ENCODE measurements at regions not wholly inside any gene's neighbourhood (a gene's known extent, or its start where the extent isn't known, plus 50 kb on each side); places are given as distances from the start of the nearest gene placed in this dataset.
A peak's percentile ranks its signal among the peaks of the same experiment; 100 is the strongest.

DNA sequence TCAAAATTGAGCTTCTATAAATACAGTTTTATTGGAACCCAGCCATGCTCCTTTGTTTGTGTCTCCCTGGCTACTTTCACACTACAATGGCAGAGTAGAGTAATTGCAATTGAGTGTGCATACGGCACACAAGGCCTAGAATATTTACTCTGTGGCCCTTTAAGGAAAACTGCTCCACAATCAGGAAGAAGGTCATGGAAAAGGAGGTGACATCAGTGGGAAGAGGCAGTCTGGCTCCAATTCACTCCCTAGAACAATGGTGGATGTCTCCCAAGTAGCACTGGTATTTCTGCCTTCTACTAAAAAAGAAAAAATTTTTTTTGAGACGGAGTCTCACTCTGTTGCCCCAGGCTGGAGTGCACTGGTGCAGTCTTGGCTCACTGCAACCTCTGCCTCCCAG is 51.3 kb downstream of the KRTAP19-8 start:
- DNase-seq: no peak

DNA sequence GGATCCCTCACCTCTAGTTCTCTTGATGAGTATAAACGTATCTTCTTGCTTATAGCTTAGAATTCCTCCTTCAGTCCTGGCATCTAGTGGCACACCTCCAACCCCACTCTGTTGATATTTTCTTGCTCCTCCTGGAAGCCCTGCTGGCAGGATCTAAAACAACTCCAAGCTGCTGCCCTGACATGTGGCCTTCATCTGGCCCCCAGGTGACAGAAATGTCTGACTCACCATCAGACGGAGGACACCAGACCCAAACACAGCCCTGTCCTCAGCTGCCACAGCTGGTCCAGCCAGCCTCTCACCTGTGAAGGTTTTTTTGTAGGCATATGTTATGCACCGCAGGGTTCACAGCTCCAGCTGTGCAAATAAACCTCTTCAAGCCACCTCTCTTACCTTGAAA is 53.4 kb downstream of the KRTAP19-8 start:
- no peak for DNase-seq

DNA sequence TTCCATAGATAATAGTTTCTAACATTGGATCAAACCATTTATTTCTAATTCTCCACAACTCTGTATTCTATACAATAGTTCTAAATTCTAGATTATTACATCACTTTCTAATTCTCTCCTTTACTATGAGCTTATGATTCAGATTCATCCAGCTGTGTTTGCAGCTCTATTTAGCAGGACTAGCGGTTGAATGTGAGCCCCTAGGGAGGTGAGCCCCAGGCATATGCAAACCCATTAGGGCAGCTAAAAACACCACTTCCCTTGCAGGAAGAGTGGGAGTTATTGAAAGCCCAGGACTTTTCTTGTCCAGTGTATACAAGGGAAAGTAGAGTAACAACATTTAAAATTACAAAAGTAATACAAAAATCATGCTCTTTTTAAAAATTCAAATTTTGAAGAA is 56.9 kb downstream of the KRTAP19-8 start:
- peak; percentile 28 for DNase-seq

DNA sequence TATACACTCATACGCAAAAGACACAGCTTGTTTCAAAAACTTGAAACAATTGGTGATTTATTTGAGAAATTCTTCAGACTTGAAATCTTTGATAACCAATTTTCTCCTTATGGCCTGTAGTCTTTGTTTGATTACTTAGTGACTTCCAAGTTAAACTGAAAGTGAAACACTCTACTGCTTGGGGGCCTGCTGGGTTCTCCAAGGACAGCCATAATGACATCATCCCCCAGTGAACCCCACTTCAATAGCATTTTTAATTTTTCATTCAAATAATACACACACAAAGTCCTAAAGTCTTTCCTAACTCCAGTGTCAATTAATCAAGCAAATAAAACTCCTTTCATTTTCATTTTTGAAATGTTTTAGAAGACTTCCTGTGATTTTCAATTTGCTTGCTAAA is 59.2 kb downstream of the KRTAP19-8 start:
- DNase-seq: no peak

DNA sequence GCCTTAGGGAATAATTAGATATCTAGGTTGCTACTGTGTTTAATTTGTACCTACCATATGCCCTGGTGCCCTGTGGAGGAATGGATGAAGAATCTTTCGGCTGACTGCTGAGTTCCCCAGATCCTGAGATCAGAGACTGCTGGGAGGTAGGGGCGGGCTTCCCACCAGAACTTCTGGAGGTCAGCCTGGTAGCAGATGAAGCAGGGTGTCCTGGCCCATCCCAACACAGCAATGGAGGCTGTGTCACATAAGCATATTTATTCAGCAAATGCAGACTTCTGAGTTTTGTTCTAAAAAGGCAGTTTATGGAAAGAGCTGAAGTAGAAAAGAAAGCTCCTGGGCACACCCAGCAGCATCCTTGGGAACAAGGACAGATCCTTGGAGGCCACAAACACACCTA is 74.0 kb downstream of the KRTAP19-8 start:
- DNase-seq: no peak

DNA sequence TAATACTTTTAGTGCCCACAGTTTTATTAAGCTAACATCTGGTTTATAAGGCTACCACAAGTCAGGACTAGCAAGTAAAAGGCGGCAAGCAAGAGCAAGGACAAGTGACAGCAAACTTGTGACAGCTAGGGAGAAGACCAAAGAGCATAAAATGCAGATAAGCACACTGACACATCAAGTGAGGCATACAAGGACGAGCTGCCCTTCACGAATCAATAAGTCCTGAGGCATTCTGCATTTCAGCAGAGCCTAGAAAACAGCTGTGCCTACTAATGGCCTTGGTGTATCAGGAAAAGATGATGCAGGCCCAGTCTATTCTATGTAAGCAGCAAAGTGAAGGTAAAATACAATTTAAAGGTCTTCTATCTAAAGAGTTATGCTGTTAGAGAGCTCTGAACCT is 74.8 kb downstream of the KRTAP19-8 start:
- DNase-seq: peak; percentile 53

- no peak for DNase-seq
These were observed 76.3 kb downstream of the KRTAP19-8 start for GRCh38 chr21:30962013-30962412.

GRCh38 chr21:30958741-30959140 is 77.4 kb upstream of the KRTAP11-1 start:
- DNase-seq: no peak

DNA sequence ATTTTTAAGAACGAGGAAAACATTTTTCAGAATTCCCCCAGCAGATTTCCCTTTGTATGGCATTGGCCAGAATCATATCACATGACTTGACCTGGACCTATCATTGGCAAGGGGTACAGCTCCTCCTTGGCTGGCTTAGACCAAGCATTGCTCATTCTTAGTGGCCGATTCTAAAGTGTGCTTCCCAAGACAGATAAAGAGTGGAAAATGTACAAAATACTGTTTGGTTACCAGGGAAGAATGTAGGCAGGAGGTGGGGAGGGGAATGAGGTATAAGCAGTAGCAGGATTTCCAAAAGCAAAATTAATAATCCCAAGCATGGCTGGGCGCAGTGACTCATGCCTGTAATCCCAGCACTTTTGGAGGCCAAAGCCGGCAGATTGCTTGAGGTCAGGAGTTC is 75.6 kb upstream of the KRTAP11-1 start:
- DNase-seq: no peak

DNA sequence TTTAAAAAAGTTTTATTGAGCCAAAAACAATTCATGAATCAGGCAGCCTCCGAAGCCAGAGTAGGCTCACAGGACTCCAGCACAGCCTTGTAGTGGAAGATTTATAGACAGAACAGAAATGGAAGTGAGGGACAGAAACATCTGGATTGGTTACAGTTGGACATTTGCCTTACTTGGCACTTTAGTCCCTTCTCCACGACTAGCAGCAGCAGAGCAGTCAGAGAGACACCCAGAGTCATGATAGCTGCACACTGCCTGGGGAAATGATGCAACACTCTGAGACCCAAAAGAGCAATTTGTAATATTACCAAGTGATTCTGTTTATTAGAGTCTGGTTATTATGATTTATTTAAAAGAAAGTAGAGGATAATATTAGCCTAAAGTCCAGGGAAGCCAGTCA is 72.2 kb upstream of the KRTAP11-1 start:
- no peak for DNase-seq

DNA sequence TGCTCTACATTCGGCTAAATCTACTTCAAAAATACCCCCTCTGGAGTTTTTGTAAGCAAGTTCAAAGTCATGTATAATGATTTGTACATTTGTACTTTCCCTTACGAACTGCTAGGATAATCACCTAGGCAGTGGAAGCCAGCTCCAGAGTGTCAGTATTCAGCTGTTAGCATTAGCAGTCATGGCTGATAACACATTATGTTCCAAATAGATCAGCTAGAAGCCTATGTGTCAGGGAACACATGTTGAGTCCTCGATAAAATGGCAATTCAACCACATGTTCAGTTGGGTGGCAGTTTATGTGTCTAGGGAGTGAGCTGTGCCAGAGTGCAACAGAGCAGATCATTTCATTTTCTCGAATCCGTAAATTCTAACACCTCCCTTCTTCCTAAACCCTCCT is 65.8 kb upstream of the KRTAP11-1 start:
- no peak for DNase-seq

DNA sequence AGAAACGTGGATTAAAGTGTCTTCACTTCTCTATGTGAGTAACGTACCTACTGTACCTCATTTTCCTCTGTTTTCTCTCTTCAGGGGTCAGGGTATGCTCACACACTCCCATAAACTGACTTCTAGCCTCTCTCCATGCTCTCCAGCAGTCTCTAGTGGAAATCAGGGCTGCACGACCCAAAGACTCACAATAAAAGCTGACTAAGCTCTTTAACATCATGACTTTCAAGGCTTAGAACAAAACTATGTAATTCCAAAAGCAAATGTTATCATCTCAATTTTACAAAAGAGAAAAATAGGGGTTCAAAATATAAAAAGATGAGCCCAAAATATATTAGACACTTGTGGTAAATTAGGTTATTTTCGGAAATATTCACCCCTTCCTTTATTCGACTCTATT is 62.5 kb upstream of the KRTAP11-1 start:
- DNase-seq: no peak

GRCh38 chr21:30943243-30943642 is 61.9 kb upstream of the KRTAP11-1 start:
- DNase-seq: no peak

GRCh38 chr21:30942192-30942591 is 60.8 kb upstream of the KRTAP11-1 start:
- DNase-seq: no peak

- DNase-seq: no peak
These were observed 54.8 kb upstream of the KRTAP11-1 start for GRCh38 chr21:30936207-30936606.

DNA sequence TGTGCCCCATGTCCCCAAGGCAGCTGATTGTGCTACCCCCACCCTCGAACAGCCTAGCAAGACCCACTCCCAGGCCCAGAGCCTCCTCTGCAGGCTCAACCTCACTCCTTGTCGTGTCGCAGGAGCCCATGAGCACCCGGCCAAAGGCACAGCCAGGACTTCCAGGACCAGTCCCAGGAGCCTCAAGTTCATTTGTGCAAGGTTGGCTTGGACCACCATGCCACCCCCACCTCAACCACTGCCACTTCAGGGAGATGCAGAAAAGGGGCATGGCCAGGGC is 54.4 kb upstream of the KRTAP11-1 start:
- no peak for DNase-seq

DNA sequence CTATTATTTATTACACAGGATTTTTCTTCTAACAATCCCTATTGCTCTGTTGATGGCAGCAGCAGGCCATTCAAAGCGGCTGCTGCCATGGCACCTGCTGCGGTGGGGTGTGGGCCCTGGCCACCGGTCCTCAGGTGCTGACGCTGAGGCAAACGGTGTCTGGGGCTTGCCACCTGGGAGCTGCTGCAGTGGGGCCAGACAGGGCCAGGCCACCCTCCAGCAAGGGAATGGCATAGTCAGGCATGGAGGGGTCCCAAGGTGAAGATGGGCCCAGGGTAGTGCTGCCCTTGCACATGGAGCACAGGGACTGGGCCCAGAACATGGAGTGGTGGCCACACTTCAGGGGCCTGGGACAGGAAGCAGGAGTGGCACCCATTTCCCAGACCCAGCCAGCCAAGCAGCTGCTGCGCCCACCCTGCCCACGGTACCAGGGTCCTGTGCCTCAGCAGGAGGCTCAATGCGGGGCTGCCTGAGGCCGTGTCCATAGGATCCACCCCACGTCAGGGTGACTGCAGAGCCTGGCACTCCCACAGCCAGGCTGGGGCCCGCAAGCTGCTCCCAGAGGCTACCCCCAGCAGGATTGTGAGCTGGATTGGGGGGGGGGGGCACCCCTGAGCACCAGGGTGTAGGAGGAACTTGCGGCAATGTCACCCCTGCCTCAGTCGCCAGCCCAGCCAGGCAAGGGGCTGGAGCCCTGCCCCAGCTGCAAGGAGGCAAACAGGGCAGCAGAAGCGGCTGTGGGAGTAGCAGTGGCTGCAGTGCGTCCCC is 53.9 kb upstream of the KRTAP11-1 start:
- DNase-seq: no peak

- no peak for DNase-seq
These were observed 51.3 kb upstream of the KRTAP11-1 start for GRCh38 chr21:30932686-30933085.

Data from retina (tissue), 1 donor.